ENCODE measurements at regions not wholly inside any gene's neighbourhood (a gene's known extent, or its start where the extent isn't known, plus 50 kb on each side); places are given as distances from the start of the nearest gene placed in this dataset.

GRCh38 chr2:139773720-139774277 is 993.6 kb upstream of the NXPH2 start:
- no peak overlapping the region for H3K27ac ChIP-seq
- TF ChIP-seq ZFX (IDR thresholded peaks at IDR 0.05) = no peak
- TF ChIP-seq CTCF (conservative IDR thresholded peaks at IDR 0.05) = no peak

- TF ChIP-seq ZFX (IDR thresholded peaks at IDR 0.05) = no peak
- TF ChIP-seq CTCF (conservative IDR thresholded peaks at IDR 0.05) = no peak
These were observed 989.4 kb upstream of the NXPH2 start for GRCh38 chr2:139769633-139770032.

GRCh38 chr2:139763705-139764104 is 983.5 kb upstream of the NXPH2 start:
- TF ChIP-seq CTCF (conservative IDR thresholded peaks at IDR 0.05) (no peak), ZFX (IDR thresholded peaks at IDR 0.05) (no peak)

More at GRCh38 chr2:139769633-139770032, 989.4 kb upstream of the NXPH2 start:
- no peak overlapping the region for H3K27ac ChIP-seq

GRCh38 chr2:139759000-139759505 is 978.9 kb upstream of the NXPH2 start:
- TF ChIP-seq ZFX (IDR thresholded peaks at IDR 0.05) (no peak), CTCF (conservative IDR thresholded peaks at IDR 0.05) (no peak)
- no peak overlapping the region for H3K27ac ChIP-seq

More at GRCh38 chr2:139763705-139764104, 983.5 kb upstream of the NXPH2 start:
- no peak overlapping the region for H3K27ac ChIP-seq

GRCh38 chr2:139746901-139747300 is 966.7 kb upstream of the NXPH2 start:
- no peak for TF ChIP-seq CTCF (conservative IDR thresholded peaks at IDR 0.05)
- TF ChIP-seq ZFX (IDR thresholded peaks at IDR 0.05) = no peak
- no peak overlapping the region for H3K27ac ChIP-seq

- no peak for TF ChIP-seq CTCF (conservative IDR thresholded peaks at IDR 0.05)
- TF ChIP-seq ZFX (IDR thresholded peaks at IDR 0.05) = no peak
- H3K27ac ChIP-seq = no peak overlapping the region
These were observed 964.1 kb upstream of the NXPH2 start for GRCh38 chr2:139744273-139744672.

- TF ChIP-seq CTCF (conservative IDR thresholded peaks at IDR 0.05) (no peak), ZFX (IDR thresholded peaks at IDR 0.05) (no peak)
- H3K27ac ChIP-seq = no peak overlapping the region
These were observed 962.3 kb upstream of the NXPH2 start for GRCh38 chr2:139742216-139743172.
